ENCODE measurements at regions not wholly inside any gene's neighbourhood (a gene's known extent, or its start where the extent isn't known, plus 50 kb on each side); places are given as distances from the start of the nearest gene placed in this dataset.

DNA sequence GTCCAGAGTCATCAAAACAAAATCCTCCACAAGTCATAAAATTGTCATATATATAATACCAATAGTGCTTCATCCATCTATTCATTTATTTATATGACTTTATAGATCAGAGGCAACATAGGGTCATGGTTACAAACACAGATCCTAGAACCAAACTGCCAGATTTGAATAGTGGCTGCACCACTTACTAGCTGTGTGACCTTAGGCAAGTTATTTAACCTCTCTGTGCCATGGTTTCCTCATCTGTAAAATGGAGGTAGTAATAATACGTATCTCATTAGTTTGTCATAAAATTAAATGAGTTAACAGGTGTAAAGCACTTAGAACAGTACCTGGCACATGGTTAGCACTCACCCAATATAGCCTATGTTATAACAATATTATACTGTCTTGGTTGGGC is 58.9 kb upstream of the BZW1 start:
- no peak for DNase-seq

DNA sequence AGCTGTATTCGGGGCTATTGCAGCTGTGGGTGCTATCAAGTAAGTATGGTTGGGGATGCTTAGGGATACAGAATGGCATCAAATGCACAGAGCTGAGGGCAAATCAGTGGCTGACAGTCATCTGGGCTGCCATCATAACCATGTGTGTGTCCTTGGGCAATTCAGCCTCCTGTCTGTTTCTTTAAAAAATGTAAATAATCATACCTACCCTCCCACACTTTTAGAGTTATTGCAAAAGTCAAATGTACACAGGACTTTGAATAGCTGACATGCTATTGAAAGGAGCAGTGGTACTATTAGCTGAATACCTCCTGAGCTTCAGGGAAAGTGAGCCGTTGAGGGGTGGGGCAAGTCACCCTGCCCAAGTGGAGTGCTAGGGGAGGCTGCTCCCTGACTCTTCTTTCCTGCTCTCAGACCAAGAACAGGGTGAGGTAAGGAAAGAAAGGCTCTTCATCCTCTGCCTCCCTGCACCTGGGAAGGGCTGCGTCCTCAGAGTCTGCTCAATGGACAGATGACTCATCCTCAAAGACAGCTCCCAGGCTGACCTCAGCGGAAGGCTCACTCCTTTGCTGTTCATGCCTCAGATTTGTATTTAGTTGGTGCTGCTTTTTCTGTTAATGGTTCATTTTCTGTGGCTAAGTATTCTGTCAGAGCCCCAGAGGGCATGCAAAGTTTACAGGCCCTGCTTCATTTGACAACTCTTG is 54.9 kb upstream of the BZW1 start:
- peak; percentile 84 for DNase-seq

DNA sequence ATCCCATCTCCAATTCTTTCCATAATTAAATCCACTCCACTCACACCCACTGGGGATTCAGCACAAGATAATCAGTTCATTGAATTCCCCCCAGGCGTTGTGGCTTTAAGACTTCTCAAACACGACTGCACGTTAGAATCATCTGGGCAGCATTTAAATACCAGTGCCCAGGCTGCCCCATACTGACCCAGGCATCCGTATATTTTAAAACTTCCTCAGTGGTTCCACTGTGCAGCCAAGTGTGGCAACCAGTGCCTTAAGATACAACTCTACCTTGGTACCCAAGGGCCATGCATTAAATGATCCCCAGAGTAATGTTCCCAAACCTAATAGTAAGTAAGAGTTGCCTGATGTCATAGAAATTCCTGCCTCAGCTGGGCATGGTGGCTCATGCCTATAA is 54.3 kb upstream of the BZW1 start:
- DNase-seq: peak; percentile 11

GRCh38 chr2:200758341-200758740 is 53.4 kb upstream of the BZW1 start:
- DNase-seq: no peak

GRCh38 chr2:200761266-200761665 is 50.4 kb upstream of the BZW1 start:
- peak; percentile 63 for DNase-seq

Measured in EL (cell line).